Activated CD8-positive, alpha-beta memory T cell treated with anti-CD3 and anti-CD28 coated beads, Interleukin-2, amount 10 ng/mL, durations not matched to agents 7 days and 5 days (primary cell): ENCODE measurements at regions not wholly inside any gene's neighbourhood (a gene's known extent, or its start where the extent isn't known, plus 50 kb on each side); places are given as distances from the start of the nearest gene placed in this dataset.

ENCODE experiments used
- ATAC-seq: fragments of 150-1000 bp; cut with Tn5 transposase; one replicate; pipeline ENCODE4 v1.10.0; 2021; ENCODE audit warnings: moderate library complexity
- CTCF ChIA-PET: fragments of 350-600 bp; sonication (Branson Sonifier 250); formaldehyde crosslinking; loops from one replicate; lab custom pipeline; 2021; ENCODE audit warnings: antibody characterized with exemption; lab: Charles Lee
- DNase-seq: peaks from one replicate; pipeline ENCODE4 v3.0.0-alpha.2; 2020
- H3K27ac Mint-ChIP-seq: one replicate; pipeline ENCODE4 v1.8.0; 2021; ENCODE audit warnings: mild to moderate bottlenecking, mixed read lengths
- H3K27me3 Mint-ChIP-seq: one replicate; pipeline ENCODE4 v1.8.0; 2021; ENCODE audit warnings: mixed read lengths
- H3K36me3 Mint-ChIP-seq: one replicate; pipeline ENCODE4 v1.8.0; 2021; ENCODE audit warnings: mild to moderate bottlenecking, mixed read lengths
- H3K4me1 Mint-ChIP-seq: one replicate; pipeline ENCODE4 v1.8.0; 2021; ENCODE audit warnings: mixed read lengths
- H3K4me3 Mint-ChIP-seq: one replicate; pipeline ENCODE4 v1.8.0; 2021; ENCODE audit warnings: mild to moderate bottlenecking, moderate library complexity, mixed read lengths
- H3K9me3 Mint-ChIP-seq: one replicate; pipeline ENCODE4 v1.8.0; 2022; ENCODE audit warnings: low read depth, mixed read lengths

GRCh38 chr6:126091466-126091865 lies 105.1 kb downstream of the TRMT11 start:
- Mint-ChIP-seq H3K4me3 (no peak overlapping the region), H3K4me1 (peaks cover under 1% of the 10 kb centered on the region), H3K27ac (no peak overlapping the region), H3K27me3 (no peaks in the 10 kb centered on the region), H3K36me3 (no peaks in the 10 kb centered on the region), H3K9me3 (no peaks in the 10 kb centered on the region)
- ATAC-seq (no peak), DNase-seq (no peak)
- CTCF ChIA-PET: interaction anchor here (1.1 to 1.2 kb wide), 2 partner anchors 8 to 450 kb away, joined by 3 read pairs; no protein-coding TSS in a partner anchor

DNA sequence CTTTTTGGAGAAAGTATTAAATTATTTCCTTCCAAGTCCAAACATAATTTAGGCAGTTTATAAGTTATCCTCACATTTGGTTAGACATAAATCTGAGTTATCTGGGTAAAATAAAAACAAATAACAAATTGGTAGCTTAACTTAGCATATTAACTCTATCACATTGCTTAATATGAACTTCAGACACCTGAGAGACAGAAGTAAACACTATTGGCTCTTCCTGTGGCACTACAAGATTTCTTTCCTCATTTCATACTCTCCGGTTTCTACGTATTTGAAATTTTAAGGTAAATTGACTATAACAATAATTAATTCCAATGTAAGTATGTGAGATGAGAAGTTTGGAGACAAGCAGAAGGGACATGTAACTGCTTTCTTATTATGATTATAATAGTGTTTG lies 106.8 kb downstream of the TRMT11 start:
- CTCF ChIA-PET: no interaction called here
- no peak for ATAC-seq
- H3K27me3 Mint-ChIP-seq: no peaks in the 10 kb centered on the region
- DNase-seq: no peak
- H3K4me3 Mint-ChIP-seq: no peak overlapping the region
- H3K4me1 Mint-ChIP-seq: no peaks in the 10 kb centered on the region
- H3K27ac Mint-ChIP-seq: no peak overlapping the region
- no peaks in the 10 kb centered on the region for H3K9me3 Mint-ChIP-seq
- H3K36me3 Mint-ChIP-seq: no peaks in the 10 kb centered on the region

- CTCF ChIA-PET: no interaction called here
These were observed 108.1 kb downstream of the TRMT11 start for GRCh38 chr6:126094411-126094810.

DNA sequence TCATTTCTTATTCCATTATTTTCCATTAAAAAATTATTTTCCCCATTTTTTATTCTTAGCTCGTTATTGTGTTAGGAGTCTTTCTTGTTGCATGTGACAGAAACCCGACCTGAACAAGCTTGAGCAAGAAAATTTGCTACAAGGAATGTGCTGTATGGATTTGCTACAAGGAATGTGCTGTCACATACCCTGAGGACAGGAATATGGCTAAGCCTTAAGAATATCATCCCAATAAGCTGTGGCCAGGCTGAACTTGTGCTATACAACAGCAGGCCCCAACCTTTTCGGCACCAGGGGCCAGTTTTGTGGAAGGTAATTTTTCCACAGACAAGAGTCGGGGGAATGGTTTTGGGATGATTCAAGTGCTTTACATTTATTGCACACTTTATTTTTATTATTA lies 114.0 kb downstream of the TRMT11 start:
- no peaks in the 10 kb centered on the region for H3K36me3 Mint-ChIP-seq
- no peaks in the 10 kb centered on the region for H3K27me3 Mint-ChIP-seq
- no peaks in the 10 kb centered on the region for H3K9me3 Mint-ChIP-seq
- CTCF ChIA-PET: no interaction called here
- no peak overlapping the region for H3K4me3 Mint-ChIP-seq
- no peak overlapping the region for H3K27ac Mint-ChIP-seq
- ATAC-seq: no peak
- no peak for DNase-seq
- H3K4me1 Mint-ChIP-seq: no peaks in the 10 kb centered on the region

More at GRCh38 chr6:126094411-126094810, 108.1 kb downstream of the TRMT11 start:
- H3K9me3 Mint-ChIP-seq: no peaks in the 10 kb centered on the region
- no peak for ATAC-seq
- no peaks in the 10 kb centered on the region for H3K27me3 Mint-ChIP-seq
- H3K4me1 Mint-ChIP-seq: no peaks in the 10 kb centered on the region
- H3K36me3 Mint-ChIP-seq: no peaks in the 10 kb centered on the region
- DNase-seq: no peak
- H3K4me3 Mint-ChIP-seq: no peak overlapping the region
- H3K27ac Mint-ChIP-seq: no peak overlapping the region

GRCh38 chr6:126102358-126102757 lies 116.0 kb downstream of the TRMT11 start:
- Mint-ChIP-seq H3K36me3 (no peaks in the 10 kb centered on the region), H3K27me3 (no peaks in the 10 kb centered on the region), H3K27ac (no peak overlapping the region), H3K9me3 (no peaks in the 10 kb centered on the region), H3K4me3 (no peak overlapping the region), H3K4me1 (no peaks in the 10 kb centered on the region)
- ATAC-seq: no peak
- DNase-seq: no peak
- CTCF ChIA-PET: no interaction called here

DNA sequence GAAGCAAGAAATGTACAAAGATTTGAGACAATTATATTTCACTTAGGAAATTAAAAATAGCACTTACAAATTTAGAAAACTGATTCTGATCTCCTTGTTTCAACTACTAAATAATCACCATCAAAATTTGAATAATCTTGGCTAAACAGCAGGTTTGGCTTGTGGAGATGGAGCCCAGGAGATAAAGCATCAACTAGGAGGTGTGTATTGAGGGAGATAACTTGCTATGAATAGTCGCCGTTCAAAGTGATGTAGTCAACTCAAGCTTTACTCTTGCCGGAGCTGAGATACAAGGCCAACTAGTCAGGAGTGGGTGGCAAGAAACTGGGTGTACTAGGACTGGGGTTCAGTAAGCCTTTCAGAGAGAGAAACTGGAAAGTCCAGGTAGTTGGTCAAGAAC lies 117.7 kb downstream of the TRMT11 start:
- H3K4me3 Mint-ChIP-seq: no peak overlapping the region
- H3K27me3 Mint-ChIP-seq: no peaks in the 10 kb centered on the region
- no peak overlapping the region for H3K27ac Mint-ChIP-seq
- H3K9me3 Mint-ChIP-seq: no peaks in the 10 kb centered on the region
- DNase-seq (no peak), ATAC-seq (no peak)
- CTCF ChIA-PET: no interaction called here
- no peaks in the 10 kb centered on the region for H3K4me1 Mint-ChIP-seq
- no peaks in the 10 kb centered on the region for H3K36me3 Mint-ChIP-seq

DNA sequence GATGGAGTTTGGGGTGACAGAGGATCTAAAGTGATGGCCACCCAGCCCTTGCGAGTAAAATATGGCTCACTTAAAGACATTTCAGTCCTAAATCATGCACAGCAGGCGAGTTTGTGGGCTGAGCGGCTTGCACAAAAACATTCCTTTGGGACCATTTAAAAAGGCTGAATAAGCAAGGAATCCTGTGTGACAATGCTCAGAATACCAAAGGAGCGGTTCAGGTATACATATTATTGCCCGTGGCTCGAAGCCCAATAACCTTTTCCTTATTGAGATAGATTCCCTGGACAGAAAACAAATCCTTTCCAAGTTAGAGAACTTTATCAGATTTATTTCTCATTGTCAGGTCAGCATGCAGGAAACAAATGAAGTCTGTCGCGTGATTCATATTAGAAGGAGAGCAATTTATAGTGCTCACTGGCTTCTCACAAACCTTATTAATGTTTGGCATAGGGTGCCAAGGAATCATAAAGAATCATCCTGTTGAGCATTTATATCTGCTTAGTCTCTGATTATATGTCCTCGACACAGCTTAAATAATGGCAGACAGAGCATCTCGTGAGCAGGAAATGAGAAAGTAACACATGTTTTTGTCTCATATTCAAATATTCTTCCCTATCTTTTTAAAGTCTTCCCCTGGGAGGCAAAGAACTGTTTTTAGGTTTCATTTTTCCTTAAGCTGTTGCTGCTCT lies 121.3 kb downstream of the TRMT11 start:
- no peak for DNase-seq
- Mint-ChIP-seq H3K4me1 (no peaks in the 10 kb centered on the region), H3K36me3 (no peaks in the 10 kb centered on the region), H3K27ac (no peak overlapping the region), H3K9me3 (no peaks in the 10 kb centered on the region), H3K27me3 (no peaks in the 10 kb centered on the region), H3K4me3 (no peak overlapping the region)
- CTCF ChIA-PET: no interaction called here
- ATAC-seq: no peak

- H3K4me1 Mint-ChIP-seq: no peaks in the 10 kb centered on the region
- no peaks in the 10 kb centered on the region for H3K9me3 Mint-ChIP-seq
- no peaks in the 10 kb centered on the region for H3K36me3 Mint-ChIP-seq
- ATAC-seq (no peak), DNase-seq (no peak)
- H3K27ac Mint-ChIP-seq: no peak overlapping the region
- CTCF ChIA-PET: no interaction called here
- no peaks in the 10 kb centered on the region for H3K27me3 Mint-ChIP-seq
- no peak overlapping the region for H3K4me3 Mint-ChIP-seq
These were observed 124.4 kb downstream of the TRMT11 start for GRCh38 chr6:126110512-126111270.

DNA sequence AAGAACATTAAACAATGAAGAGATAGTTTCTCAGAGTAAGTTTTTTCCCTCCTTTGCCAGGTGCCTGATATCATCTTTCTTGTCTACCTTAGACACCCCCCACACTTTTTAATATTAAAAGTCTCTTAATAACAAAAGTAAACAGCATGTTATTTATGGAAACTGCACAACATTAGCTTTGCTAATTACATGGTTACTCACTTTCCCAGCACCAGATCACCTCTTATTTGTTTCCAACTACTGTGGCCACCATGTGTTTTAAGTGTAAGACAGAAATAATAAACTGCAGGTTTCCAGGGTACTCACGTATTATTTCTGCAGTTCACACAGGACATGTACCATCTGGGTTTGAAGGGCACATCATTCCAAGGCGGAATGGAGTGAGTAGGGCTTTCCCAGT lies 125.0 kb downstream of the TRMT11 start:
- Mint-ChIP-seq H3K36me3 (no peaks in the 10 kb centered on the region), H3K4me1 (no peaks in the 10 kb centered on the region), H3K9me3 (no peaks in the 10 kb centered on the region), H3K27ac (no peak overlapping the region), H3K27me3 (no peaks in the 10 kb centered on the region), H3K4me3 (no peak overlapping the region)
- ATAC-seq (no peak), DNase-seq (no peak)
- CTCF ChIA-PET: no interaction called here

- DNase-seq (no peak), ATAC-seq (no peak)
- CTCF ChIA-PET: no interaction called here
- no peaks in the 10 kb centered on the region for H3K27me3 Mint-ChIP-seq
- no peaks in the 10 kb centered on the region for H3K36me3 Mint-ChIP-seq
- no peaks in the 10 kb centered on the region for H3K4me1 Mint-ChIP-seq
- no peak overlapping the region for H3K4me3 Mint-ChIP-seq
- H3K9me3 Mint-ChIP-seq: no peaks in the 10 kb centered on the region
- no peak overlapping the region for H3K27ac Mint-ChIP-seq
These were observed 125.9 kb downstream of the TRMT11 start for GRCh38 chr6:126112171-126112632.

DNA sequence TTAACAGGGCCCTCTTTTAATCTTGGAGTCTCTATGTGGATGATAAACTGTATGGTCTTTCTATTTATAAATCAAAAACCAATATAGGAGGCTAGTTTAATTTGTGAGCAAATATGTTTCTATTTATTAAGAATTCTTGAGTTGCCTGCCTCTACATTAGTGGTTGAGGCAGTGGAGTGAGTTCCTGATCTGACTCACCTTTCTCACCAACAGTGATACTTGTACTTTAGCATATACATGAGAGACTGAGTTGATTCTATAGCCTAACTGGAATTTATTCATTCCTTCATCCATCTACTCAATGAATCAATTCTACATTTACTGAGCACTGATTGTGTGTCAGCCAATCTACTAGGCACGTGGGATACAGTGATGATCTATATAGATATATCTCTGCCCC lies 126.9 kb downstream of the TRMT11 start:
- DNase-seq (no peak), ATAC-seq (no peak)
- Mint-ChIP-seq H3K27me3 (no peaks in the 10 kb centered on the region), H3K27ac (no peak overlapping the region), H3K4me1 (no peaks in the 10 kb centered on the region), H3K9me3 (no peaks in the 10 kb centered on the region), H3K4me3 (no peak overlapping the region), H3K36me3 (no peaks in the 10 kb centered on the region)
- CTCF ChIA-PET: no interaction called here

GRCh38 chr6:126117251-126117650 lies 130.9 kb downstream of the TRMT11 start:
- no peak for ATAC-seq
- no peaks in the 10 kb centered on the region for H3K4me1 Mint-ChIP-seq
- no peaks in the 10 kb centered on the region for H3K36me3 Mint-ChIP-seq
- H3K27me3 Mint-ChIP-seq: no peaks in the 10 kb centered on the region
- no peak for DNase-seq
- H3K9me3 Mint-ChIP-seq: no peaks in the 10 kb centered on the region
- no peak overlapping the region for H3K4me3 Mint-ChIP-seq
- no peak overlapping the region for H3K27ac Mint-ChIP-seq
- CTCF ChIA-PET: no interaction called here

DNA sequence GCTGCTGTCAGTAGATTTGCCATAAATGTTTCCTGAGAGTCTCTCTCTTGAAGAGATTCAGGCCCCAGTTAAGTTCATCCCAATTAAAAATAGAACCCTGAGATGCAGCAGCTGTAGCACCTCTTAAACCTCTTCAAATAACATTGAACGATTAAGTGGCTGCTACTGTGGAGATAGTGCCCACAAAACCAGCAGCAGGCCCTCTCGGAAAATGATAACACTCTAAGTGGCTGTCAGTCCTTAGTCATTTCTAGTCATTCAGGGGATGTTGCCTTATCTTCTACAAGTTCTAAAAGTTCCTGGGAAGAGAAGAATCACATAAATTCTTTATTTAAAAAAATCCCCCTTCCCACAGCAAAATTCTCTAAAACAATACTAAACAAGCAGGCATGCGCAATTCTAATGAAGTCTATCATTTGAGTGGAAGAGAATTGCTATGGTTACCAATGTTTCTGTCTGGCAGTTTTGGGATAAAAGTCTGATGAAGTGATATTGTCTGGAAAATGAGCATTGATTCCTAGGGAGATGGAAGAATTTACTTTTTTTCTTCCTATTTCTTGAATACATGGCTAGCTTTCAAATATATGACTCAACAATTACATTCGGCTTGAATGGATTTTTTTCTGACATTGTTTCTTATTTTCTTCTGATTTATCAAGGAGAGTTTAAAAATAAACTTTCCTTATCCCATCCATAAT lies 131.9 kb downstream of the TRMT11 start:
- no peak overlapping the region for H3K27ac Mint-ChIP-seq
- no peak for ATAC-seq
- no peaks in the 10 kb centered on the region for H3K36me3 Mint-ChIP-seq
- no peaks in the 10 kb centered on the region for H3K27me3 Mint-ChIP-seq
- no peaks in the 10 kb centered on the region for H3K9me3 Mint-ChIP-seq
- CTCF ChIA-PET: no interaction called here
- no peak overlapping the region for H3K4me3 Mint-ChIP-seq
- no peaks in the 10 kb centered on the region for H3K4me1 Mint-ChIP-seq
- no peak for DNase-seq

- H3K27me3 Mint-ChIP-seq: no peaks in the 10 kb centered on the region
- CTCF ChIA-PET: no interaction called here
- DNase-seq (no peak), ATAC-seq (no peak)
- H3K9me3 Mint-ChIP-seq: no peaks in the 10 kb centered on the region
- no peak overlapping the region for H3K27ac Mint-ChIP-seq
- no peak overlapping the region for H3K4me3 Mint-ChIP-seq
- H3K4me1 Mint-ChIP-seq: no peaks in the 10 kb centered on the region
- H3K36me3 Mint-ChIP-seq: no peaks in the 10 kb centered on the region
These were observed 132.6 kb downstream of the TRMT11 start for GRCh38 chr6:126118936-126119335.
